K562 (cell line): ENCODE measurements at regions not wholly inside any gene's neighbourhood (a gene's known extent, or its start where the extent isn't known, plus 50 kb on each side); places are given as distances from the start of the nearest gene placed in this dataset.

Experiments
- ATAC-seq: fragments of 200-7000 bp; cut with Tn5 transposase; 3 replicates; pipeline ENCODE4 v1.9.1; 2020; ENCODE audit warnings: moderate library complexity
- BruUV-seq: library from RNA; stranded (reverse); fragments of 400-500 nt; replicated peaks from 2 replicates; lab custom pipeline; 2021; lab: Mats Ljungman, UMichigan
- CTCF ChIA-PET: fragments of 300-600 bp; formaldehyde crosslinking; extraction: SDS; loops from one replicate; lab custom pipeline; 2021; ENCODE audit warnings: low intra/inter-chr PET ratio; lab: Yijun Ruan, JAX
- POLR2A ChIA-PET: fragments of 300-600, 350-650 bp; sonication (Branson Sonifier 250); formaldehyde crosslinking; extraction: SDS; loops from one replicate; lab custom pipeline; 2021; ENCODE audit warnings: antibody characterized with exemption, inconsistent platforms; lab: Yijun Ruan, JAX
- DNase-seq, 4 experiments: peaks; one replicate each; pipeline versions ENCODE4 v3.0.0 to v3.0.0-alpha.2; 2011 to 2018; ENCODE audit warnings: low spot score in 3 of 4, mixed read lengths in 3 of 4; ENCODE audit errors: extremely low read depth in 1 of 4
- FAIRE-seq: peaks from 2 replicates; lab custom pipeline; 2011; peaks lifted over from hg19 to GRCh38; lab: Jason Lieb, UNC
- H2AFZ ChIP-seq: 2 replicates; pipeline ENCODE4 v1.6.0; 2011; ENCODE audit warnings: low read depth, low read length, control low read depth, inconsistent platforms
- H3K27ac ChIP-seq: fragments of 200-600 bp; 3 replicates; pipeline ENCODE4 v1.8.0; 2011; ENCODE audit warnings: low read depth, mild to moderate bottlenecking, control low read depth, inconsistent platforms, low read length, moderate library complexity, mixed read lengths; ENCODE audit errors: extremely low read depth
- H3K27me3 ChIP-seq, 2 experiments: fragments of 300-600 bp in 1 of 2; 2 replicates in 1 of 2; 3 replicates in 1 of 2; pipeline versions ENCODE4 v1.6.0 to v1.8.0; 2011; ENCODE audit warnings: inconsistent platforms in 2 of 2, low read length in 2 of 2, mild to moderate bottlenecking in 1 of 2, mixed read lengths in 1 of 2, moderate library complexity in 1 of 2; ENCODE audit not compliant: control insufficient read depth in 2 of 2, insufficient read depth in 2 of 2
- H3K36me3 ChIP-seq: fragments of 300-600 bp; 3 replicates; pipeline ENCODE4 v1.8.0; 2011; ENCODE audit warnings: mild to moderate bottlenecking, low read length, inconsistent platforms; ENCODE audit not compliant: control insufficient read depth, insufficient read depth
- H3K4me1 ChIP-seq, 2 experiments: fragments of 200-600 bp in 1 of 2; replicated peaks in 1 of 2; 2 replicates in 1 of 2; 3 replicates in 1 of 2; pipeline versions ENCODE4 v1.5.1 to v1.8.0; 2011; ENCODE audit warnings: inconsistent platforms in 2 of 2, low read length in 2 of 2, mild to moderate bottlenecking in 1 of 2, mixed read lengths in 1 of 2, moderate library complexity in 1 of 2; ENCODE audit not compliant: control insufficient read depth in 2 of 2, insufficient read depth in 2 of 2
- H3K4me2 ChIP-seq: 2 replicates; pipeline ENCODE4 v1.6.1; 2011; ENCODE audit warnings: low read length, control low read depth, inconsistent platforms, mixed read lengths; ENCODE audit not compliant: insufficient read depth
- H3K4me3 ChIP-seq: fragments of 200-600 bp; sonication (generic), shearing (Covaris generic); 2 replicates; pipeline ENCODE4 v1.5.1; 2016; ENCODE audit warnings: control low read depth, inconsistent platforms
- H3K79me2 ChIP-seq: fragments of 200-600 bp; 3 replicates; pipeline ENCODE4 v1.8.0; 2011; ENCODE audit warnings: low read length, inconsistent platforms; ENCODE audit not compliant: control insufficient read depth, insufficient read depth
- H3K9ac ChIP-seq, 2 experiments: 2 replicates each; pipeline versions ENCODE4 v1.6.0 to v1.6.1; 2011; ENCODE audit warnings: low read depth in 2 of 2, low read length in 2 of 2, control low read depth in 1 of 2, inconsistent platforms in 1 of 2, mild to moderate bottlenecking in 1 of 2, mixed read lengths in 1 of 2; ENCODE audit not compliant: insufficient read depth in 1 of 2
- H3K9me1 ChIP-seq: one replicate; pipeline ENCODE4 v1.6.0; 2011; ENCODE audit warnings: inconsistent platforms, mild to moderate bottlenecking, low read length, moderate library complexity; ENCODE audit not compliant: control insufficient read depth, insufficient read depth
- H3K9me3 ChIP-seq: replicated peaks from 2 replicates; pipeline ENCODE4 v1.5.1; 2011; ENCODE audit warnings: low read depth, low read length, inconsistent platforms; ENCODE audit not compliant: control insufficient read depth, insufficient read depth
- H4K20me1 ChIP-seq: replicated peaks from 2 replicates; pipeline ENCODE4 v1.6.1; 2011; ENCODE audit warnings: low read length, inconsistent platforms, mixed read lengths; ENCODE audit not compliant: control insufficient read depth, insufficient read depth
- KDM4B ChIP-seq, 2 experiments: fragments of 450-650 bp in 1 of 2; sonication (generic) in 1 of 2; IDR thresholded peaks; 2 replicates each; pipeline ENCODE4 v1.6.1; 2016 to 2017; ENCODE audit warnings: borderline replicate concordance in 2 of 2, antibody characterized with exemption in 1 of 2, low read depth in 1 of 2, mild to moderate bottlenecking in 1 of 2
- SMARCE1 ChIP-seq: fragments of 450-650 bp; IDR thresholded peaks from 2 replicates; pipeline ENCODE4 v1.7.1; 2016; ENCODE audit warnings: mild to moderate bottlenecking
- ZNF398 ChIP-seq: fragments of 250-450 bp; sonication (Bioruptor Pico); IDR thresholded peaks from 2 replicates; pipeline ENCODE4 v1.8.0; 2021; ENCODE audit warnings: moderate library complexity, mild to moderate bottlenecking, inconsistent platforms
- ZNF561 ChIP-seq: fragments of 450-650 bp; formaldehyde crosslinking; conservative IDR thresholded peaks from 2 replicates; pipeline ENCODE4 v1.4.0; 2020; ENCODE audit warnings: mild to moderate bottlenecking, moderate library complexity
- ZNF592 ChIP-seq: fragments of 450-650 bp; IDR thresholded peaks from 2 replicates; pipeline ENCODE4 v1.6.1; 2017; ENCODE audit warnings: antibody characterized with exemption, mild to moderate bottlenecking
- ZNF79 ChIP-seq: fragments of 250-450 bp; sonication (Bioruptor Pico); IDR thresholded peaks from 2 replicates; pipeline ENCODE4 v1.4.0; 2020; ENCODE audit warnings: low read depth, mild to moderate bottlenecking, moderate library complexity
- ZZZ3 ChIP-seq: fragments of 450-650 bp; IDR thresholded peaks from 2 replicates; pipeline ENCODE4 v1.6.1; 2016; ENCODE audit warnings: antibody characterized with exemption, mild to moderate bottlenecking, moderate library complexity
- WGBS: fragments of 100-300 bp; shearing (Covaris generic); methylation state at CpG from one replicate; pipeline ENCODE4 v1.1.6; 2016; ENCODE audit warnings: low coverage, mixed read lengths; ENCODE audit not compliant: insufficient coverage; ENCODE audit errors: missing lambda C conversion rate; 5-methylcytosine and 5-hydroxymethylcytosine counted together
- in situ Hi-C: fragments of 300-500 bp; cut with MboI; formaldehyde crosslinking; loops from 4 replicates; pipeline ENCODE4 v1.15.0; 2018; ENCODE audit warnings: inconsistent platforms, mixed read lengths
- intact Hi-C: fragments of 100-400 bp; cut with micrococcal nuclease; formaldehyde crosslinking; loops from 2 replicates; pipeline ENCODE4 v1.14.2; 2022

- H4K20me1 ChIP-seq, result no peaks in the 10 kb centered on the region
- ChIA-PET POLR2A (no interaction called here), CTCF (no interaction called here)
- BruUV-seq, result no TSS peak
- H3K4me2 ChIP-seq, result no peak overlapping the region
- no peaks in the 10 kb centered on the region for H3K79me2 ChIP-seq
- no peaks in the 10 kb centered on the region for H3K9me1 ChIP-seq
- WGBS, result 1% methylated on average over 8 of the region's 9 CpGs
- in situ Hi-C loops (no loop called here), intact Hi-C loops (no loop called here)
- FAIRE-seq, result no peak
- H3K27ac ChIP-seq, result no peak overlapping the region
- H3K27me3 ChIP-seq, result peaks cover 0 to 7% of the 10 kb centered on the region in 2 experiments; a peak in 2 of 5 replicates
- H3K4me3 ChIP-seq, result no peak overlapping the region
- no peaks in the 10 kb centered on the region for H3K9me3 ChIP-seq
- no peaks in the 10 kb centered on the region for H3K4me1 ChIP-seq
- TF ChIP-seq ZNF592 (no peak), ZZZ3 (no peak), ZNF398 (no peak), ZNF79 (CRISPR knock-in tag) (no peak), SMARCE1 (no peak), KDM4B (IDR thresholded peaks at IDR 0.05; ENCODE audit: borderline replicate concordance in 2 of 2, low read depth in 1 of 2) (no peak), ZNF561 (CRISPR knock-in tag) (no peak)
- DNase-seq, result no peak
- no peak overlapping the region for H2AFZ ChIP-seq
- no peaks in the 10 kb centered on the region for H3K36me3 ChIP-seq
- H3K9ac ChIP-seq, result no peak overlapping the region
- ATAC-seq, result no peak
Measured at GRCh38 chr17:13973960-13974651, 95.2 kb upstream of the COX10 start.
